ENCODE measurements at regions not wholly inside any gene's neighbourhood (a gene's known extent, or its start where the extent isn't known, plus 50 kb on each side); places are given as distances from the start of the nearest gene placed in this dataset.

DNA sequence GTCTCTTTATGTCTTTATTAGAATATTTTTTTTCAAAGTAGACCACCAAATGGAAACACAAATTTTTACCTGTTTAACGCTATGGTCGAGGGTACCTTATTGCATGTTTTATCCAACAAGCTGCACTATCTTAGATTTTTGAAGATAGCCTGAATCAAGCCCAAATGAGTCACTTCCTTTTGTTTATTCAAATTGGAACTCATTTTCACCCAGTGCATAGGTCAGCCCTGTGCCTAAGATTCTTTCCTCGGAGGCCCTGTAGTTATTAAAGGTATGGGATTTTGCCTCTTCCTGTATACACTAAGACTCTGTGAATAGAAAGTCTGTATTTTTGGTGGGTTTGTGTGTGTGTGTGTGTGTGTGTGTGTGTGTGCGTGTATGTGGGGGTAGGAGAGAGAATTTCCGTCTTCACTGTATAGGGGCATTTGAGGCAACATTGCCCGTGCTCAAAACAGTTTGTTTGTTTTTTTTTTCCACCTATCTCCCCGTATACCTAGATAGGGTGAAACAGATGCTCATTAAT, 358.0 kb upstream of the CADM2 start:
- TF ChIP-seq EZH2 (IDR thresholded peaks at IDR 0.05; ENCODE audit: low read depth, unreplicated experiment) = no peak
- TF ChIP-seq POLR2AphosphoS5 (IDR thresholded peaks at IDR 0.05; ENCODE audit: low read depth) = no peak
- TF ChIP-seq CTCF (conservative IDR thresholded peaks at IDR 0.05; ENCODE audit: low read depth in 2 of 2) = no peak
- no peak for TF ChIP-seq NANOG (IDR thresholded peaks at IDR 0.05; ENCODE audit: borderline replicate concordance)
- TF ChIP-seq, protein P1, sequence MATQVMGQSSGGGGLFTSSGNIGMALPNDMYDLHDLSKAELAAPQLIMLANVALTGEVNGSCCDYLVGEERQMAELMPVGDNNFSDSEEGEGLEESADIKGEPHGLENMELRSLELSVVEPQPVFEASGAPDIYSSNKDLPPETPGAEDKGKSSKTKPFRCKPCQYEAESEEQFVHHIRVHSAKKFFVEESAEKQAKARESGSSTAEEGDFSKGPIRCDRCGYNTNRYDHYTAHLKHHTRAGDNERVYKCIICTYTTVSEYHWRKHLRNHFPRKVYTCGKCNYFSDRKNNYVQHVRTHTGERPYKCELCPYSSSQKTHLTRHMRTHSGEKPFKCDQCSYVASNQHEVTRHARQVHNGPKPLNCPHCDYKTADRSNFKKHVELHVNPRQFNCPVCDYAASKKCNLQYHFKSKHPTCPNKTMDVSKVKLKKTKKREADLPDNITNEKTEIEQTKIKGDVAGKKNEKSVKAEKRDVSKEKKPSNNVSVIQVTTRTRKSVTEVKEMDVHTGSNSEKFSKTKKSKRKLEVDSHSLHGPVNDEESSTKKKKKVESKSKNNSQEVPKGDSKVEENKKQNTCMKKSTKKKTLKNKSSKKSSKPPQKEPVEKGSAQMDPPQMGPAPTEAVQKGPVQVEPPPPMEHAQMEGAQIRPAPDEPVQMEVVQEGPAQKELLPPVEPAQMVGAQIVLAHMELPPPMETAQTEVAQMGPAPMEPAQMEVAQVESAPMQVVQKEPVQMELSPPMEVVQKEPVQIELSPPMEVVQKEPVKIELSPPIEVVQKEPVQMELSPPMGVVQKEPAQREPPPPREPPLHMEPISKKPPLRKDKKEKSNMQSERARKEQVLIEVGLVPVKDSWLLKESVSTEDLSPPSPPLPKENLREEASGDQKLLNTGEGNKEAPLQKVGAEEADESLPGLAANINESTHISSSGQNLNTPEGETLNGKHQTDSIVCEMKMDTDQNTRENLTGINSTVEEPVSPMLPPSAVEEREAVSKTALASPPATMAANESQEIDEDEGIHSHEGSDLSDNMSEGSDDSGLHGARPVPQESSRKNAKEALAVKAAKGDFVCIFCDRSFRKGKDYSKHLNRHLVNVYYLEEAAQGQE (IDR thresholded peaks at IDR 0.05; ENCODE audit: unreplicated experiment) = no peak
- no peak for TF ChIP-seq CREB1 (CRISPR knock-in tag; IDR thresholded peaks at IDR 0.05; ENCODE audit: low read depth)
- no peak for TF ChIP-seq JUNB (IDR thresholded peaks at IDR 0.05; ENCODE audit: unreplicated experiment)
